ENCODE measurements at regions not wholly inside any gene's neighbourhood (a gene's known extent, or its start where the extent isn't known, plus 50 kb on each side); places are given as distances from the start of the nearest gene placed in this dataset.

GRCh38 chr13:22915442-22916082 lies 265.2 kb upstream of the SGCG start (continued):
- TF ChIP-seq ZNF394 (tag by site-specific recombination; IDR thresholded peaks at IDR 0.05; ENCODE audit: borderline replicate concordance) (peak; percentile 16; the same call in 1 of the 2 replicates), ZNF777 (tag by site-specific recombination; IDR thresholded peaks at IDR 0.05; ENCODE audit: borderline replicate concordance) (no peak), ZNF707 (tag by site-specific recombination; IDR thresholded peaks at IDR 0.05) (no peak), ZNF302 (tag by site-specific recombination; IDR thresholded peaks at IDR 0.05; ENCODE audit: low read depth) (no peak), ZEB2 (tag by site-specific recombination; IDR thresholded peaks at IDR 0.05) (no peak), BCL11B (tag by site-specific recombination; IDR thresholded peaks at IDR 0.05; ENCODE audit: low read depth) (no peak), ZNF501 (tag by site-specific recombination; IDR thresholded peaks at IDR 0.05) (no peak; the same call in 1 of the 2 replicates), ZNF837 (tag by site-specific recombination; IDR thresholded peaks at IDR 0.05) (no peak), AEBP2 (tag by site-specific recombination; IDR thresholded peaks at IDR 0.05; ENCODE audit: borderline replicate concordance) (no peak), ZBTB20 (tag by site-specific recombination; IDR thresholded peaks at IDR 0.05) (peak; percentile 40; the same call in 1 of the 2 replicates), ZNF350 (tag by site-specific recombination; IDR thresholded peaks at IDR 0.05) (no peak), ZBTB1 (tag by site-specific recombination; IDR thresholded peaks at IDR 0.05) (no peak), ZNF114 (tag by site-specific recombination; IDR thresholded peaks at IDR 0.05) (no peak), ZNF23 (tag by site-specific recombination; IDR thresholded peaks at IDR 0.05; ENCODE audit: borderline replicate concordance) (no peak), BCL6B (tag by site-specific recombination; IDR thresholded peaks at IDR 0.05) (no peak), ZNF768 (tag by site-specific recombination; IDR thresholded peaks at IDR 0.05) (no peak), KLF10 (tag by site-specific recombination; IDR thresholded peaks at IDR 0.05) (no peak), ZNF558 (tag by site-specific recombination; IDR thresholded peaks at IDR 0.05) (no peak), ZBTB49 (tag by site-specific recombination; IDR thresholded peaks at IDR 0.05; ENCODE audit: low read depth) (no peak), ZNF202 (tag by site-specific recombination; IDR thresholded peaks at IDR 0.05; ENCODE audit: borderline replicate concordance) (no peak), SP7 (tag by site-specific recombination; IDR thresholded peaks at IDR 0.05) (no peak), ZNF404 (tag by site-specific recombination; IDR thresholded peaks at IDR 0.05) (no peak), ZNF677 (tag by site-specific recombination; IDR thresholded peaks at IDR 0.05) (no peak), ZNF391 (tag by site-specific recombination; IDR thresholded peaks at IDR 0.05; ENCODE audit: borderline replicate concordance, low read depth) (no peak), ZNF324 (tag by site-specific recombination; IDR thresholded peaks at IDR 0.05) (no peak), ZSCAN5A (tag by site-specific recombination; IDR thresholded peaks at IDR 0.05) (no peak)
- TF ChIP-seq, protein P1, sequence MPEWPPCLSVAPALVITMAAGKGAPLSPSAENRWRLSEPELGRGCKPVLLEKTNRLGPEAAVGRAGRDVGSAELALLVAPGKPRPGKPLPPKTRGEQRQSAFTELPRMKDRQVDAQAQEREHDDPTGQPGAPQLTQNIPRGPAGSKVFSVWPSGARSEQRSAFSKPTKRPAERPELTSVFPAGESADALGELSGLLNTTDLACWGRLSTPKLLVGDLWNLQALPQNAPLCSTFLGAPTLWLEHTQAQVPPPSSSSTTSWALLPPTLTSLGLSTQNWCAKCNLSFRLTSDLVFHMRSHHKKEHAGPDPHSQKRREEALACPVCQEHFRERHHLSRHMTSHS (tag by site-specific recombination; IDR thresholded peaks at IDR 0.05) = no peak
- TF ChIP-seq, protein P2, sequence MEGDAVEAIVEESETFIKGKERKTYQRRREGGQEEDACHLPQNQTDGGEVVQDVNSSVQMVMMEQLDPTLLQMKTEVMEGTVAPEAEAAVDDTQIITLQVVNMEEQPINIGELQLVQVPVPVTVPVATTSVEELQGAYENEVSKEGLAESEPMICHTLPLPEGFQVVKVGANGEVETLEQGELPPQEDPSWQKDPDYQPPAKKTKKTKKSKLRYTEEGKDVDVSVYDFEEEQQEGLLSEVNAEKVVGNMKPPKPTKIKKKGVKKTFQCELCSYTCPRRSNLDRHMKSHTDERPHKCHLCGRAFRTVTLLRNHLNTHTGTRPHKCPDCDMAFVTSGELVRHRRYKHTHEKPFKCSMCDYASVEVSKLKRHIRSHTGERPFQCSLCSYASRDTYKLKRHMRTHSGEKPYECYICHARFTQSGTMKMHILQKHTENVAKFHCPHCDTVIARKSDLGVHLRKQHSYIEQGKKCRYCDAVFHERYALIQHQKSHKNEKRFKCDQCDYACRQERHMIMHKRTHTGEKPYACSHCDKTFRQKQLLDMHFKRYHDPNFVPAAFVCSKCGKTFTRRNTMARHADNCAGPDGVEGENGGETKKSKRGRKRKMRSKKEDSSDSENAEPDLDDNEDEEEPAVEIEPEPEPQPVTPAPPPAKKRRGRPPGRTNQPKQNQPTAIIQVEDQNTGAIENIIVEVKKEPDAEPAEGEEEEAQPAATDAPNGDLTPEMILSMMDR (tag by site-specific recombination; IDR thresholded peaks at IDR 0.05) = peak; percentile 56
